PC-9 (cell line): ENCODE measurements at regions not wholly inside any gene's neighbourhood (a gene's known extent, or its start where the extent isn't known, plus 50 kb on each side); places are given as distances from the start of the nearest gene placed in this dataset.

ENCODE experiments used
- BruUV-seq: library from RNA; stranded (reverse); fragments of 400-500 nt; replicated peaks from 2 replicates; lab custom pipeline; 2021; lab: Mats Ljungman, UMichigan
- CTCF ChIA-PET: fragments of 300-600 bp; sonication (Branson Sonifier 250); formaldehyde crosslinking; loops from one replicate; lab custom pipeline; 2022; ENCODE audit warnings: antibody characterized with exemption; lab: Charles Lee
- POLR2A ChIA-PET: fragments of 300-600 bp; sonication (Branson Sonifier 250); formaldehyde crosslinking; loops from one replicate; lab custom pipeline; 2022; ENCODE audit warnings: antibody characterized with exemption; ENCODE audit not compliant: unreplicated experiment; lab: Charles Lee
- DNase-seq, 2 experiments: peaks; one replicate each; pipeline versions ENCODE4 v3.0.0 to v3.0.0-alpha.2; 2015 to 2022; ENCODE audit warnings: mixed read lengths in 1 of 2
- H2AFZ ChIP-seq: fragments of 200-600 bp; sonication (generic); 2 replicates; pipeline ENCODE4 v1.8.1; 2017; ENCODE audit warnings: antibody characterized with exemption
- H3F3A ChIP-seq: fragments of 200-600 bp; sonication (generic); 2 replicates; pipeline ENCODE4 v1.8.1; 2017; ENCODE audit warnings: antibody characterized with exemption, mild to moderate bottlenecking, low read depth; ENCODE audit not compliant: insufficient read depth
- H3K27ac ChIP-seq: fragments of 200-600 bp; sonication (generic); 2 replicates; pipeline ENCODE4 v1.6.1; 2016; ENCODE audit warnings: mixed run types
- H3K27me3 ChIP-seq: fragments of 200-600 bp; sonication (generic); 2 replicates; pipeline ENCODE4 v1.6.1; 2016; ENCODE audit warnings: low read depth, mixed run types; ENCODE audit not compliant: insufficient read depth
- H3K36me3 ChIP-seq: fragments of 200-600 bp; sonication (generic); 2 replicates; pipeline ENCODE4 v1.6.1; 2016; ENCODE audit warnings: low read depth, mixed run types
- H3K4me1 ChIP-seq: fragments of 200-600 bp; sonication (generic); replicated peaks from 2 replicates; pipeline ENCODE4 v1.6.1; 2016; ENCODE audit warnings: mixed run types; ENCODE audit not compliant: insufficient read depth
- H3K4me2 ChIP-seq: fragments of 200-600 bp; sonication (generic); 2 replicates; pipeline ENCODE4 v1.6.1; 2017; ENCODE audit warnings: mixed run types
- H3K4me3 ChIP-seq: fragments of 200-600 bp; sonication (generic); 2 replicates; pipeline ENCODE4 v1.6.1; 2016; ENCODE audit warnings: mixed run types
- H3K79me2 ChIP-seq: fragments of 200-600 bp; sonication (generic); 2 replicates; pipeline ENCODE4 v1.6.1; 2017; ENCODE audit warnings: low read depth, mixed run types
- H3K9me2 ChIP-seq: fragments of 200-600 bp; sonication (generic); 2 replicates; pipeline ENCODE4 v1.8.1; 2017; ENCODE audit warnings: mild to moderate bottlenecking; ENCODE audit not compliant: insufficient read depth
- H3K9me3 ChIP-seq: fragments of 200-600 bp; sonication (generic); 2 replicates; pipeline ENCODE4 v1.8.1; 2016; ENCODE audit warnings: low read depth; ENCODE audit not compliant: insufficient read depth
- H4K20me1 ChIP-seq: fragments of 200-600 bp; sonication (generic); 2 replicates; pipeline ENCODE4 v1.8.1; 2017; ENCODE audit not compliant: insufficient read depth
- CTCF ChIP-seq: fragments of 200-600 bp; sonication (generic); conservative IDR thresholded peaks from 2 replicates; pipeline ENCODE4 v1.6.1; 2017; ENCODE audit warnings: mixed run types, antibody characterized with exemption, mild to moderate bottlenecking, moderate library complexity
- EZH2 ChIP-seq: fragments of 200-600 bp; sonication (generic); IDR thresholded peaks from 2 replicates; pipeline ENCODE4 v1.8.0; 2017; ENCODE audit warnings: antibody characterized with exemption, low read depth
- intact Hi-C: fragments of 100-400 bp; cut with micrococcal nuclease; formaldehyde crosslinking; loops from one replicate; pipeline ENCODE4 v1.10.0; 2022; ENCODE audit not compliant: unreplicated experiment

GRCh38 chr4:125773931-125774330 is 459.2 kb downstream of the FAT4 start:
- no peak overlapping the region for H3K4me2 ChIP-seq
- H3F3A ChIP-seq, result no peaks in the 10 kb centered on the region
- H3K79me2 ChIP-seq, result no peaks in the 10 kb centered on the region
- ChIA-PET POLR2A (no interaction called here), CTCF (no interaction called here)
- TF ChIP-seq EZH2 (no peak), CTCF (no peak)
- intact Hi-C loops, result no loop called here
- no peaks in the 10 kb centered on the region for H4K20me1 ChIP-seq
- no peaks in the 10 kb centered on the region for H3K27me3 ChIP-seq
- H2AFZ ChIP-seq, result no peak overlapping the region
- no peaks in the 10 kb centered on the region for H3K9me3 ChIP-seq
- H3K4me1 ChIP-seq, result no peaks in the 10 kb centered on the region
- no TSS peak for BruUV-seq
- no peaks in the 10 kb centered on the region for H3K36me3 ChIP-seq
- H3K4me3 ChIP-seq, result no peak overlapping the region
- H3K9me2 ChIP-seq, result no peaks in the 10 kb centered on the region
- no peak overlapping the region for H3K27ac ChIP-seq
- DNase-seq, result no peak

GRCh38 chr4:125776146-125776545 is 461.4 kb downstream of the FAT4 start:
- intact Hi-C loops, result no loop called here
- Histone ChIP-seq H3K9me2 (no peaks in the 10 kb centered on the region), H3K79me2 (no peaks in the 10 kb centered on the region), H3K9me3 (no peaks in the 10 kb centered on the region), H3K4me2 (no peak overlapping the region), H2AFZ (no peak overlapping the region), H3K4me3 (no peak overlapping the region), H4K20me1 (no peaks in the 10 kb centered on the region), H3F3A (no peaks in the 10 kb centered on the region), H3K27ac (no peak overlapping the region), H3K27me3 (no peaks in the 10 kb centered on the region), H3K4me1 (no peaks in the 10 kb centered on the region), H3K36me3 (no peaks in the 10 kb centered on the region)
- TF ChIP-seq CTCF (no peak), EZH2 (no peak)
- no TSS peak for BruUV-seq
- ChIA-PET POLR2A (no interaction called here), CTCF (no interaction called here)
- DNase-seq, result no peak

- no peaks in the 10 kb centered on the region for H3K9me3 ChIP-seq
- no peaks in the 10 kb centered on the region for H3K27me3 ChIP-seq
- H3K79me2 ChIP-seq, result no peaks in the 10 kb centered on the region
- DNase-seq, result no peak
- no peaks in the 10 kb centered on the region for H3K9me2 ChIP-seq
- no peak overlapping the region for H3K27ac ChIP-seq
- CTCF ChIA-PET, result no interaction called here
- no peak overlapping the region for H3K4me3 ChIP-seq
- H3K36me3 ChIP-seq, result no peaks in the 10 kb centered on the region
- POLR2A ChIA-PET, result no interaction called here
- TF ChIP-seq CTCF (no peak), EZH2 (no peak)
- intact Hi-C loops, result no loop called here
- H4K20me1 ChIP-seq, result no peaks in the 10 kb centered on the region
- H3F3A ChIP-seq, result no peaks in the 10 kb centered on the region
- H2AFZ ChIP-seq, result no peak overlapping the region
- no TSS peak for BruUV-seq
- H3K4me1 ChIP-seq, result no peaks in the 10 kb centered on the region
- H3K4me2 ChIP-seq, result no peak overlapping the region
Measured at GRCh38 chr4:125780164-125780563, 465.4 kb downstream of the FAT4 start.
